Panc1 (cell line): ENCODE measurements at regions not wholly inside any gene's neighbourhood (a gene's known extent, or its start where the extent isn't known, plus 50 kb on each side); places are given as distances from the start of the nearest gene placed in this dataset.

Experiments
- ATAC-seq: fragments of 200-7000 bp; cut with Tn5 transposase; 2 replicates; pipeline ENCODE4 v1.9.1; 2020; ENCODE audit warnings: mild to moderate bottlenecking, moderate library complexity
- BruUV-seq: library from RNA; stranded (reverse); fragments of 400-500 nt; replicated peaks from 2 replicates; lab custom pipeline; 2021; lab: Mats Ljungman, UMichigan
- CTCF ChIA-PET: fragments of 300-600 bp; sonication (Branson Sonifier 250); formaldehyde crosslinking; loops from one replicate; lab custom pipeline; 2022; ENCODE audit warnings: antibody characterized with exemption; lab: Charles Lee
- POLR2A ChIA-PET: fragments of 300-600 bp; sonication (Branson Sonifier 250); formaldehyde crosslinking; loops from one replicate; lab custom pipeline; 2022; ENCODE audit warnings: antibody characterized with exemption; lab: Charles Lee
- DNase-seq: peaks from one replicate; pipeline ENCODE4 v3.0.0-alpha.2; 2010; ENCODE audit warnings: low read depth, low spot score
- H3K27ac ChIP-seq: 2 replicates; pipeline ENCODE4 v1.5.1; 2011; ENCODE audit warnings: mild to moderate bottlenecking, low read length, inconsistent platforms
- H3K27me3 ChIP-seq: fragments of 200-500 bp; sonication (Bioruptor generic); 2 replicates; pipeline ENCODE4 v1.6.0; 2014; ENCODE audit warnings: low read length, inconsistent platforms; ENCODE audit not compliant: control insufficient read depth, insufficient read depth
- H3K36me3 ChIP-seq: fragments of 200-500 bp; sonication (Bioruptor generic); 2 replicates; pipeline ENCODE4 v1.5.1; 2014; ENCODE audit warnings: inconsistent platforms, mild to moderate bottlenecking, low read length, moderate library complexity; ENCODE audit not compliant: control insufficient read depth, insufficient read depth
- H3K4me1 ChIP-seq: 2 replicates; pipeline ENCODE4 v1.5.1; 2011; ENCODE audit warnings: inconsistent platforms, mild to moderate bottlenecking, low read length, moderate library complexity; ENCODE audit not compliant: control insufficient read depth, insufficient read depth
- H3K4me3 ChIP-seq, 2 experiments: 2 replicates each; pipeline ENCODE4 v1.5.1; 2011 to 2012; ENCODE audit warnings: low read depth in 2 of 2, low read length in 2 of 2, mild to moderate bottlenecking in 2 of 2, inconsistent platforms in 1 of 2, moderate library complexity in 1 of 2
- H3K9me3 ChIP-seq: fragments of 200-500 bp; sonication (Bioruptor generic); 2 replicates; pipeline ENCODE4 v1.5.1; 2014; ENCODE audit warnings: low read depth, mild to moderate bottlenecking, inconsistent platforms, low read length, moderate library complexity; ENCODE audit not compliant: control insufficient read depth, insufficient read depth
- POLR2AphosphoS5 ChIP-seq: IDR thresholded peaks from 2 replicates; pipeline ENCODE4 v1.6.1; 2012; ENCODE audit warnings: mild to moderate bottlenecking, low read depth, low read length, moderate library complexity
- SIN3A ChIP-seq: IDR thresholded peaks from 2 replicates; pipeline ENCODE4 v1.6.1; 2012; ENCODE audit warnings: low read depth, mild to moderate bottlenecking, low read length, moderate library complexity, borderline replicate concordance; ENCODE audit not compliant: insufficient read depth
- TCF7L2 ChIP-seq: IDR thresholded peaks from 2 replicates; pipeline ENCODE4 v1.6.1; 2011; ENCODE audit warnings: mild to moderate bottlenecking, low read depth, low read length, inconsistent platforms
- in situ Hi-C: cut with HindIII; loops from 2 replicates; pipeline ENCODE4 v1.10.0; 2016; ENCODE audit warnings: low sequenced_read_pairs, low pct_unique_long_range_greater_than_20kb
- intact Hi-C: fragments of 100-400 bp; cut with micrococcal nuclease; formaldehyde crosslinking; loops from one replicate; pipeline ENCODE4 v1.10.0; 2022; ENCODE audit not compliant: unreplicated experiment
- TF ChIP-seq, protein P1 (sequence below): fragments of 450-650 bp; IDR thresholded peaks from 2 replicates; pipeline ENCODE4 v1.5.1; 2017; ENCODE audit warnings: mild to moderate bottlenecking
- TF ChIP-seq, protein P2 (sequence below), 2 experiments: IDR thresholded peaks; 2 replicates each; pipeline ENCODE4 v1.6.1; 2011 to 2012; ENCODE audit warnings: low read depth in 2 of 2, control low read depth in 1 of 2, low read length in 1 of 2, mild to moderate bottlenecking in 1 of 2, moderate library complexity in 1 of 2; ENCODE audit not compliant: insufficient read depth in 1 of 2

DNA sequence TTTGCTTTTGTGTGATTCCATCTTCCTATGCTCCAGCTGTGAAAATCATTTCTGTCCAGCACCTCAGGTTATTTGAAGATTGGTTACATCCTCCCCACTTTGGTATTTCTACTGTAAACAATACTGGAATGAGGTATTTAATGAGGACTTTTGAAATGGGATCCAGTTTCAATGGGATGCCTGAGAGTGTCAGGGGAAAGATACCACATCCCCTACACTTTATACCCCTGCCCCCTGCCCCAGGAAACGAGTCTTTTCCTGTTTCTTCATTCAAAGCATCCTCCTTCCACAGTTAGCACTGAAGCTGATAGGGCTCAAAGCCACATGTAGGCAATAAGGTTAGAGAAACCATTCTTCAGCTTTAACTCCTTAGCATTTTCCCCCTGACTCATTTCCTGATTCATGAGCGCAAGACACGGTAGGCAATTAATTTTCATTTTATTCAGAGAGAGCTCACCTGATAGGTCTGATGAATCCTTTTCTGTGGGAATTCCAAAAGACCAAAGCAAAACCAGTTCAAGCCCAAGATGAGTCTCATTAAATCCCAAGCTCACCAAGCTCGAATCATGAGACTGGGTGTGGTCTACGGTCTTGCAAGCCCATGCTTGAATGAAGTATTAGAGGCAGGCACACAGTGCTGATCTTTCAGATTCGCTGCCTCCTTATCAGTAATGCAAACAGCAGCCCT lies 143.6 kb upstream of the CRY1 start:
- ChIA-PET CTCF (no interaction called here), POLR2A (no interaction called here)
- Histone ChIP-seq H3K36me3 (no peaks in the 10 kb centered on the region), H3K27ac (no peak overlapping the region), H3K27me3 (peaks cover 11% of the 10 kb centered on the region), H3K9me3 (no peaks in the 10 kb centered on the region), H3K4me3 (no peak overlapping the region), H3K4me1 (no peaks in the 10 kb centered on the region)
- no peak for ATAC-seq
- TF ChIP-seq, protein P1, sequence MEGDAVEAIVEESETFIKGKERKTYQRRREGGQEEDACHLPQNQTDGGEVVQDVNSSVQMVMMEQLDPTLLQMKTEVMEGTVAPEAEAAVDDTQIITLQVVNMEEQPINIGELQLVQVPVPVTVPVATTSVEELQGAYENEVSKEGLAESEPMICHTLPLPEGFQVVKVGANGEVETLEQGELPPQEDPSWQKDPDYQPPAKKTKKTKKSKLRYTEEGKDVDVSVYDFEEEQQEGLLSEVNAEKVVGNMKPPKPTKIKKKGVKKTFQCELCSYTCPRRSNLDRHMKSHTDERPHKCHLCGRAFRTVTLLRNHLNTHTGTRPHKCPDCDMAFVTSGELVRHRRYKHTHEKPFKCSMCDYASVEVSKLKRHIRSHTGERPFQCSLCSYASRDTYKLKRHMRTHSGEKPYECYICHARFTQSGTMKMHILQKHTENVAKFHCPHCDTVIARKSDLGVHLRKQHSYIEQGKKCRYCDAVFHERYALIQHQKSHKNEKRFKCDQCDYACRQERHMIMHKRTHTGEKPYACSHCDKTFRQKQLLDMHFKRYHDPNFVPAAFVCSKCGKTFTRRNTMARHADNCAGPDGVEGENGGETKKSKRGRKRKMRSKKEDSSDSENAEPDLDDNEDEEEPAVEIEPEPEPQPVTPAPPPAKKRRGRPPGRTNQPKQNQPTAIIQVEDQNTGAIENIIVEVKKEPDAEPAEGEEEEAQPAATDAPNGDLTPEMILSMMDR = no peak
- TF ChIP-seq, protein P2, sequence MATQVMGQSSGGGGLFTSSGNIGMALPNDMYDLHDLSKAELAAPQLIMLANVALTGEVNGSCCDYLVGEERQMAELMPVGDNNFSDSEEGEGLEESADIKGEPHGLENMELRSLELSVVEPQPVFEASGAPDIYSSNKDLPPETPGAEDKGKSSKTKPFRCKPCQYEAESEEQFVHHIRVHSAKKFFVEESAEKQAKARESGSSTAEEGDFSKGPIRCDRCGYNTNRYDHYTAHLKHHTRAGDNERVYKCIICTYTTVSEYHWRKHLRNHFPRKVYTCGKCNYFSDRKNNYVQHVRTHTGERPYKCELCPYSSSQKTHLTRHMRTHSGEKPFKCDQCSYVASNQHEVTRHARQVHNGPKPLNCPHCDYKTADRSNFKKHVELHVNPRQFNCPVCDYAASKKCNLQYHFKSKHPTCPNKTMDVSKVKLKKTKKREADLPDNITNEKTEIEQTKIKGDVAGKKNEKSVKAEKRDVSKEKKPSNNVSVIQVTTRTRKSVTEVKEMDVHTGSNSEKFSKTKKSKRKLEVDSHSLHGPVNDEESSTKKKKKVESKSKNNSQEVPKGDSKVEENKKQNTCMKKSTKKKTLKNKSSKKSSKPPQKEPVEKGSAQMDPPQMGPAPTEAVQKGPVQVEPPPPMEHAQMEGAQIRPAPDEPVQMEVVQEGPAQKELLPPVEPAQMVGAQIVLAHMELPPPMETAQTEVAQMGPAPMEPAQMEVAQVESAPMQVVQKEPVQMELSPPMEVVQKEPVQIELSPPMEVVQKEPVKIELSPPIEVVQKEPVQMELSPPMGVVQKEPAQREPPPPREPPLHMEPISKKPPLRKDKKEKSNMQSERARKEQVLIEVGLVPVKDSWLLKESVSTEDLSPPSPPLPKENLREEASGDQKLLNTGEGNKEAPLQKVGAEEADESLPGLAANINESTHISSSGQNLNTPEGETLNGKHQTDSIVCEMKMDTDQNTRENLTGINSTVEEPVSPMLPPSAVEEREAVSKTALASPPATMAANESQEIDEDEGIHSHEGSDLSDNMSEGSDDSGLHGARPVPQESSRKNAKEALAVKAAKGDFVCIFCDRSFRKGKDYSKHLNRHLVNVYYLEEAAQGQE (IDR thresholded peaks at IDR 0.05; ENCODE audit: insufficient read depth in 1 of 2, low read depth in 2 of 2, low read length in 1 of 2) = no peak
- no peak for TF ChIP-seq POLR2AphosphoS5
- TF ChIP-seq TCF7L2 = no peak
- no peak for TF ChIP-seq SIN3A
- in situ Hi-C loops (no loop called here), intact Hi-C loops (no loop called here)
- no TSS peak for BruUV-seq
- DNase-seq = no peak

DNA sequence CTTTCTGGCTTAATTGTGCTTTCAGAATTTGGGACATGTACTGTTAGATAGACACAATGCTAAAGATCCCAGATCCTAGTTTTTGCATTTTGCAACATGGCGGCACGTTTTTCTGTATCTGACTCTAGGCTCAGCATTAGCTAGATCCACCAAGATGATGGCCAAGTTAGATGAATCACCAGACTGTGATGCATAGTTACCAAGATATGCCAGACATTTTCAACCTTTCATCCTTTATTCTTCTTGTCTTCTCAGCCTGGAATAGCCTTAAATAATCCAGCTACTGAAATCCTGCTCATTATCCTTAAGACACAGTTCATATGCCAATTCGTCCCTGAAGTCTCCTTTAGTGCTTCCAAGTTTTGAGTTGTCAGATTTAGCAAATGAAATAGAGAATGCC lies 144.9 kb upstream of the CRY1 start:
- ChIA-PET POLR2A (no interaction called here), CTCF (no interaction called here)
- BruUV-seq = no TSS peak
- intact Hi-C loops (no loop called here), in situ Hi-C loops (no loop called here)
- Histone ChIP-seq H3K27ac (no peak overlapping the region), H3K4me3 (no peak overlapping the region), H3K27me3 (peaks cover 11% of the 10 kb centered on the region; the same call in 1 of the 2 replicates), H3K4me1 (no peaks in the 10 kb centered on the region), H3K9me3 (no peaks in the 10 kb centered on the region), H3K36me3 (no peaks in the 10 kb centered on the region)
- DNase-seq (no peak), ATAC-seq (no peak)
- TF ChIP-seq SIN3A (no peak), POLR2AphosphoS5 (no peak), TCF7L2 (no peak)
- TF ChIP-seq, protein P1 = no peak
- TF ChIP-seq, protein P2 (IDR thresholded peaks at IDR 0.05; ENCODE audit: insufficient read depth in 1 of 2, low read depth in 2 of 2, low read length in 1 of 2) = no peak
